Gastrocnemius medialis (tissue), 4 donors: ENCODE measurements at regions not wholly inside any gene's neighbourhood (a gene's known extent, or its start where the extent isn't known, plus 50 kb on each side); places are given as distances from the start of the nearest gene placed in this dataset.

Experiments used
- CTCF ChIP-seq, 5 experiments: fragments of 450-650 bp in 3 of 5; fragments of 200-600 bp in 2 of 5; sonication (generic) in 2 of 5; IDR thresholded peaks in 4 of 5; conservative IDR thresholded peaks in 1 of 5; 1 replicate in 4 of 5; 2 replicates in 1 of 5; pipeline ENCODE4 v1.5.1; 2016 to 2019; ENCODE audit warnings: antibody characterized with exemption in 5 of 5, mild to moderate bottlenecking in 3 of 5, moderate library complexity in 3 of 5
- POLR2A ChIP-seq, 2 donors: fragments of 450-650 bp; IDR thresholded peaks; one replicate each; pipeline ENCODE4 v1.6.1; 2017; ENCODE audit warnings: antibody characterized with exemption in 2 of 2, mild to moderate bottlenecking in 2 of 2, moderate library complexity in 2 of 2

DNA sequence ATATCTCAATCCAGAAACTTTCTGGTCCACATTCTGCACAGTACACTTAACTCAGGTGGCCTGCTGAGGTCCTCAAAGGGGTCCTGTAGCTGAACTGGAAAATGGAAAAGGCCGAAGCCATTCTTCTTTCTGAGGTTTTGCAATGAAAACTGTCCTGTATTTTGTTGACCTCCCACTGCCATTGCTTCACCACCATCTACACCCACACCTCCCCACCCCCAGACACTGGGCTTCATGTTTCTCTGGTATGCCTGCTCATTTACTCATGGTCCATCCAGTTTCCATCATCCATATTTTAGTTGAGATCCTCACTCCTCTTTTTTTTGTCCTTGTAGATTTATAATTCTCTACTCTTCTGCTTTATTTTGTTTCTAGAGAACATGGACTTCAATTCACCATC lies 115.7 kb upstream of the SLC24A5 start:
- no peak for TF ChIP-seq CTCF (IDR thresholded peaks at IDR 0.05 in 4 of 5, conservative IDR thresholded peaks at IDR 0.05 in 1 of 5)
- TF ChIP-seq POLR2A (IDR thresholded peaks at IDR 0.05) = no peak
